ENCODE measurements at regions not wholly inside any gene's neighbourhood (a gene's known extent, or its start where the extent isn't known, plus 50 kb on each side); places are given as distances from the start of the nearest gene placed in this dataset.

DNA sequence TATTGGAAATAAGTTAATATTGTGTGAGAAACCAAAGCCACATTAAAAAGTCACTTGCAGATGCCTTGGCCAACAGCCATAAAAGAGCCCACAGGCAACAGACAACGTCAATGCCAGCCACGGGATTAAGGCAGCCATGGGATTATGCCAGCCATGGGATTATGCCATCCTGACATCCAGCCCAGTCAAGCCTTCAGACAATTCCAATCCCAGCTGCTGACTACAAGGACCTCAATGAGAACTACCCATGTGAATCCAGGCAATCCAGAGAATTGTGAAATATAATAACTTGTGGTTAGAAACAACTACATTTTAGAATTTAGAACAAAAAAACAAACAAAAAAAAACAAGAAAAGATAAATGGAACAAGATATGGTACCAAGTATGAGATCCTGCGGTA lies 356.6 kb downstream of the EFNB2 start:
- TF ChIP-seq EZH2phosphoT487 (IDR thresholded peaks at IDR 0.05; ENCODE audit: insufficient read depth, low read depth) = no peak
- TF ChIP-seq EZH2 (IDR thresholded peaks at IDR 0.05; ENCODE audit: insufficient read depth, poor library complexity, severe bottlenecking) = no peak
